Epithelial cell of esophagus (primary cell): ENCODE measurements at regions not wholly inside any gene's neighbourhood (a gene's known extent, or its start where the extent isn't known, plus 50 kb on each side); places are given as distances from the start of the nearest gene placed in this dataset.

Experiments used
- DNase-seq: peaks from one replicate; pipeline ENCODE4 v3.0.0; 2010; ENCODE audit warnings: low read depth
- H3K4me3 ChIP-seq: 2 replicates; pipeline ENCODE4 v1.5.1; 2011; ENCODE audit warnings: mild to moderate bottlenecking, low read length, control low read depth
- CTCF ChIP-seq: IDR thresholded peaks from 2 replicates; pipeline ENCODE4 v1.5.1; 2011; ENCODE audit warnings: low read depth, mild to moderate bottlenecking, low read length, control low read depth, inconsistent platforms; ENCODE audit not compliant: insufficient read depth; ENCODE audit errors: missing control alignments

DNA sequence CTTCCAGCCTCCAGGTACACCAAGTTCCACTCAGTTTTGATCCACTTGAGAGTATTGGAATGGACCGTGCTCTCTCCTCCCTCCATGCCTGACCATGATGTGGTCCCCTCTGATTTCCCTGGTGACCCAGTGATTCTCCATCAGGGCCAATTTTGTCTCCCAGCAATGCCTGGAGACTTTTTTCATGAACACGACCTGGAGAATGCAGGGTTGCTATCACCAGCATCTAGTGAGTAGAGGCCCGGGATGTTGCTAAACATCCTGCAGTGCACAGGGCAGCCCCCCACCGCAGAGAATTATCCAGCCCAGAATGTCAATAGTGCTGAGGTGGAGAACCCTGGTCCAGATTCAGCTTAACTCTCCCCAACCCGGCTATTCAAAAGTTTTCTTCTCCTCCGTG is 134.0 kb upstream of the RREB1 start:
- no peak for TF ChIP-seq CTCF
- H3K4me3 ChIP-seq, result no peak overlapping the region
- no peak for DNase-seq

- TF ChIP-seq CTCF, result no peak
- DNase-seq, result no peak
- H3K4me3 ChIP-seq, result no peak overlapping the region
These were observed 132.2 kb upstream of the RREB1 start for GRCh38 chr6:6975459-6976111.

DNA sequence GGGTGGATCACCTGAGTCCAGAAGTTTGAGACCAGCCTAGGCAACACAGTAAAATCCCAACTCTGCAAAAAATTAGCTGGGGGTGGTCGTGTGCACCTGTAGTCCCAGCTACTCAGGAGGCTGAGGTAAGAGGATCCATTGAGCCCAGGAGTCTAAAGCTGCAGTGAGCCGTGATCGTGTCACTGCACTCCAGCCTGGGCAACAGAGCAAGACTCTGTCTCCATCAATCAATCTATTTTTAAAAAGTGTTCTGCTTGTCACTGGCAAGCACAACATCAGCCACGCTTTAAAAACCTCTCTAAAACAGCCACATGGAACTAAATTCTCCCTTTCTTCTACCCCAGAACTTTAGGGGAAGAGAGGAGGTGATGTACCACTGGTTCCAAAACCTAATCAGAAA is 131.6 kb upstream of the RREB1 start:
- TF ChIP-seq CTCF, result no peak
- no peak for DNase-seq
- no peak overlapping the region for H3K4me3 ChIP-seq

DNA sequence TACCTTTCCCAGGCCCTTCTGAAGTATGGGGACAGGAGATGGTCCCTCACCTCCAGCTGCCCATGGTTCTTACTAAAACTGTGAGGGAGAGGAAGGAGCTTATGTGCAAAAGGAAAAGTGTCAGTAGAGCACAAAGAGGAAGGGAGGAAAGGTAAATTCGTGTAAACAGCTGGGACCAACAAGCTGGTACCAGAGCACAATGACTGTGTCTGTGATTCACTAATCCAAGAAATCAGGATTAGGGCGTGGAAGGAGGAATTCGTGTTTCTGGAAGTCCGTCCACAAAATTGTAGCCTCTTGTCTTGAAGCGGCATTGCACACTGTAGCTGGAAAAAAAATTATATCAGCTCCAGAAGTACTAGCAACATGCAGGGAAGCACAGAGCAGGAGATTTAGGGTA is 129.0 kb upstream of the RREB1 start:
- no peak for TF ChIP-seq CTCF
- DNase-seq, result peak; percentile 69
- no peak overlapping the region for H3K4me3 ChIP-seq

GRCh38 chr6:6980999-6981597 is 126.7 kb upstream of the RREB1 start:
- DNase-seq, result no peak
- no peak for TF ChIP-seq CTCF
- no peak overlapping the region for H3K4me3 ChIP-seq

DNA sequence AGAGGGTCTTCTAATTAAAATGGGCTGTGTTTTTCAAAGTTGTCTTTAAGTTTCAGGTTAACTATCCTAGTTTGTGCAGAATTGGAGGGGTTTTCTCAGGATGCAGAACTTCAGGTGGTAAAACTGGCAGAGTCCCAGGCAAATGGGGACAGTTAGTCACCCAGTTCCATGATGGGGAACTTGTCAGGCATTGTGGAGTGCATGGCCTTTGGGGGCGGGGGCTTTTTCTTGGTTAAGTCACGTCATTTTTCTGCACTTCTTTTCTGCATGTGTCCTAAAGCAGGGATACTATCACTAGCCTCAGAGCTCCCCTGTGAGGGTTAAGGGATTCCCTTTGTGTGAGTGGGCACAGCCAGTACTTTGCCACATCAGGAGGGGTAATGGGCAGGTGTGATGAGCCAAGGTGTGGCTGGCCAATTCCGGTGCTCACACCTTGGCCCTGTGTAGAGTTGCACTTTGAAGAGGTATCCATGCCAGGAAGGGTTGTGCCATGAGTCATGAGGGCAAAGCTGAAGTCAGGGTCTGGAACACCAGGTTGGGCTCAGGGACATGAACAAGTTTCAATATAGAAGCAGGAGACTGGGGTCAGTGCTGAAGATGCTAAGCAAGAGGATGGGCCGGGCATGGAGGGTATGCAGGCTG is 126.0 kb upstream of the RREB1 start:
- TF ChIP-seq CTCF, result no peak
- DNase-seq, result peak; percentile 54
- no peak overlapping the region for H3K4me3 ChIP-seq
